Esophagus squamous epithelium (tissue), 4 donors: ENCODE measurements at regions not wholly inside any gene's neighbourhood (a gene's known extent, or its start where the extent isn't known, plus 50 kb on each side); places are given as distances from the start of the nearest gene placed in this dataset.

Experiments
- CTCF ChIP-seq, 6 experiments: fragments of 450-650 bp in 4 of 6; fragments of 200-600 bp in 2 of 6; sonication (generic) in 2 of 6; IDR thresholded peaks; one replicate each; pipeline ENCODE4 v1.5.1; 2016 to 2019; ENCODE audit warnings: antibody characterized with exemption in 6 of 6, mild to moderate bottlenecking in 4 of 6, moderate library complexity in 4 of 6
- POLR2A ChIP-seq, 4 donors: fragments of 450-650 bp; IDR thresholded peaks; one replicate each; pipeline ENCODE4 v1.6.1; 2017; ENCODE audit warnings: antibody characterized with exemption in 4 of 4, mild to moderate bottlenecking in 4 of 4, moderate library complexity in 3 of 4

GRCh38 chr14:100664841-100665510 is 61.7 kb upstream of the DLK1 start:
- TF ChIP-seq CTCF (IDR thresholded peaks at IDR 0.05): no peak
- TF ChIP-seq POLR2A (IDR thresholded peaks at IDR 0.05): no peak
